RWPE2 (cell line): ENCODE measurements at regions not wholly inside any gene's neighbourhood (a gene's known extent, or its start where the extent isn't known, plus 50 kb on each side); places are given as distances from the start of the nearest gene placed in this dataset.

Source experiments
- ATAC-seq: fragments of 200-7000 bp; cut with Tn5 transposase; 3 replicates; pipeline ENCODE4 v1.9.1; 2021; ENCODE audit warnings: low read depth
- DNase-seq: peaks from one replicate; pipeline ENCODE4 v3.0.0-alpha.2; 2020; ENCODE audit warnings: low spot score
- H3K27ac ChIP-seq: fragments of 450-650 bp; 2 replicates; pipeline ENCODE4 v1.5.1; 2017; ENCODE audit warnings: mild to moderate bottlenecking; ENCODE audit not compliant: poor library complexity, severe bottlenecking
- H3K27me3 ChIP-seq: fragments of 250-450 bp; sonication (Bioruptor Pico); 2 replicates; pipeline ENCODE4 v1.5.1; 2021; ENCODE audit warnings: mild to moderate bottlenecking, moderate library complexity; ENCODE audit not compliant: insufficient read depth, poor library complexity, severe bottlenecking
- H3K36me3 ChIP-seq: fragments of 250-450 bp; sonication (Bioruptor Pico); 2 replicates; pipeline ENCODE4 v1.5.1; 2020; ENCODE audit warnings: low read depth, mild to moderate bottlenecking, moderate library complexity
- H3K4me1 ChIP-seq: fragments of 250-450 bp; sonication (Bioruptor Pico); 2 replicates; pipeline ENCODE4 v1.5.1; 2021; ENCODE audit warnings: mild to moderate bottlenecking, moderate library complexity; ENCODE audit not compliant: insufficient read depth, poor library complexity, severe bottlenecking
- H3K4me3 ChIP-seq: fragments of 250-450 bp; sonication (Bioruptor Pico); 2 replicates; pipeline ENCODE4 v1.5.1; 2021; ENCODE audit warnings: mild to moderate bottlenecking, moderate library complexity; ENCODE audit not compliant: severe bottlenecking
- H3K9me3 ChIP-seq: fragments of 250-450 bp; sonication (Bioruptor Pico); 2 replicates; pipeline ENCODE4 v1.5.1; 2021; ENCODE audit warnings: mild to moderate bottlenecking, moderate library complexity; ENCODE audit not compliant: severe bottlenecking
- CTCF ChIP-seq: fragments of 450-650 bp; IDR thresholded peaks from one replicate; pipeline ENCODE4 v1.5.1; 2017; ENCODE audit warnings: mild to moderate bottlenecking, moderate library complexity; ENCODE audit not compliant: poor library complexity, severe bottlenecking

- ATAC-seq (no peak), DNase-seq (no peak)
- Histone ChIP-seq H3K27me3 (no peaks in the 10 kb centered on the region), H3K4me1 (no peaks in the 10 kb centered on the region), H3K27ac (no peak overlapping the region), H3K36me3 (no peaks in the 10 kb centered on the region), H3K4me3 (no peak overlapping the region), H3K9me3 (no peaks in the 10 kb centered on the region)
- no peak for TF ChIP-seq CTCF
Observed at GRCh38 chr12:18895540-18895939, 157.6 kb downstream of the CAPZA3 start.

GRCh38 chr12:18895946-18896345, 158.0 kb downstream of the CAPZA3 start:
- no peaks in the 10 kb centered on the region for H3K27me3 ChIP-seq
- DNase-seq (no peak), ATAC-seq (no peak)
- no peak overlapping the region for H3K4me3 ChIP-seq
- H3K4me1 ChIP-seq = no peaks in the 10 kb centered on the region
- no peak for TF ChIP-seq CTCF
- no peaks in the 10 kb centered on the region for H3K36me3 ChIP-seq
- H3K27ac ChIP-seq = no peak overlapping the region
- H3K9me3 ChIP-seq = no peaks in the 10 kb centered on the region

GRCh38 chr12:18897823-18898222, 159.9 kb downstream of the CAPZA3 start:
- Histone ChIP-seq H3K9me3 (no peaks in the 10 kb centered on the region), H3K4me1 (no peaks in the 10 kb centered on the region), H3K4me3 (no peak overlapping the region), H3K36me3 (no peaks in the 10 kb centered on the region), H3K27me3 (no peaks in the 10 kb centered on the region), H3K27ac (no peak overlapping the region)
- ATAC-seq = no peak
- DNase-seq = no peak
- TF ChIP-seq CTCF = no peak

- no peaks in the 10 kb centered on the region for H3K27me3 ChIP-seq
- no peak overlapping the region for H3K27ac ChIP-seq
- H3K36me3 ChIP-seq = no peaks in the 10 kb centered on the region
- DNase-seq (no peak), ATAC-seq (no peak)
- no peaks in the 10 kb centered on the region for H3K4me1 ChIP-seq
- no peaks in the 10 kb centered on the region for H3K9me3 ChIP-seq
- no peak overlapping the region for H3K4me3 ChIP-seq
- no peak for TF ChIP-seq CTCF
Observed at GRCh38 chr12:18898470-18898869, 160.6 kb downstream of the CAPZA3 start.

- no peak overlapping the region for H3K4me3 ChIP-seq
- no peak overlapping the region for H3K27ac ChIP-seq
- no peak for DNase-seq
- no peaks in the 10 kb centered on the region for H3K9me3 ChIP-seq
- H3K36me3 ChIP-seq = no peaks in the 10 kb centered on the region
- ATAC-seq = no peak
- no peaks in the 10 kb centered on the region for H3K4me1 ChIP-seq
- no peak for TF ChIP-seq CTCF
- H3K27me3 ChIP-seq = no peaks in the 10 kb centered on the region
Observed at GRCh38 chr12:18899162-18899561, 161.2 kb downstream of the CAPZA3 start.
